Activated naive CD4-positive, alpha-beta T cell treated with anti-CD3 and anti-CD28 coated beads, Interleukin-2, amount 50 U/mL, for 72 hours (primary cell): ENCODE measurements at regions not wholly inside any gene's neighbourhood (a gene's known extent, or its start where the extent isn't known, plus 50 kb on each side); places are given as distances from the start of the nearest gene placed in this dataset.

Experiments used
- ATAC-seq, 2 donors: fragments of 150-1000 bp; cut with Tn5 transposase; 2 replicates each; pipeline ENCODE4 v1.10.0; 2021; ENCODE audit warnings: mild to moderate bottlenecking in 2 of 2, moderate library complexity in 2 of 2
- DNase-seq, 2 donors: peaks; one replicate each; pipeline ENCODE4 v3.0.0; 2021 to 2022; ENCODE audit warnings: low spot score in 2 of 2
- H3K27ac Mint-ChIP-seq, 2 donors: one replicate each; pipeline ENCODE4 v1.8.0; 2022; ENCODE audit warnings: mild to moderate bottlenecking in 2 of 2, mixed read lengths in 2 of 2
- H3K36me3 Mint-ChIP-seq, 2 donors: one replicate each; pipeline ENCODE4 v1.8.0; 2022; ENCODE audit warnings: mixed read lengths in 2 of 2
- H3K9me3 Mint-ChIP-seq, 2 donors: one replicate each; pipeline ENCODE4 v1.8.0; 2022; ENCODE audit warnings: mixed read lengths in 2 of 2

DNA sequence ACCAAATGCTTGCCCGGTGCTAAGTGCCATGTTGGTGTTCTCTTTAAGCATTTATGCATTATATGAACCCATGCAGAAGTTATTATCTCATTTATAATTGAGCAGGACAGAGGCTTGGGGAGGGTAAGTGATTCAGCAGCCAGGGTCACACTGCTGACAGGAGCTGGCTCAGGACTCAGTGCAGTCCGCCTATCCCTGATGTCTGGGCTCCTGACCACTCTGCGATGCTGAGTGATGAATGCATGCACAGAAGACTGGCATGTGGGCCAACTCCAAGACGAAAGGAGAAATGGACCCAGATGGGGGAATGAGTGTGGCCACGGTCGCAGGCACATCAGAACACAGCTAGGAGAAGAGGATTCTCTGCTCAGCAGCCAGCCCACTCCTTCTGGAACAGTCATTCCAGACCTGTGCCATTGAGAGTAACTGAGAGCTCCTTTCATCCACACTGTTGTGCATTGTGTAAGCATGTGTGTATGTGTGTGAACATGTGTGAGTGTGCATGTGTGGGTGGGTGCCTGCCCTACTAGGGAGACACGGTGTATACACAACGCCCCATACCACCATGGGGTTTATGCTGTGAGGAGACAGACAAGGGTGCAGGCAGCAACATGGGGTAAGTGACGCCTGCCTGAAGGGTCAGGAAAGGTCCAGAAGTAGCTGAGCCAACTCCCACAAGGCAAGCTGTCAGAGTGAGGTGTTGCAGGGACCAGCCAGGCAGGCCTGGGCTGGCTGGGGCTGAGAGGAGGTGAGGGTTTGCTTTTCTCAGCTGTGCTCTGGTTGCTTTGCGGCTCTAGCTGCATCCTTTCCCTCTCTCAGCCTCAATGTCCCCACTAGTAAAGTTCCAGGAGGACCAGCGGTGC is 97.8 kb upstream of the PMEPA1 start:
- Mint-ChIP-seq H3K36me3 (no peaks in the 10 kb centered on the region), H3K9me3 (no peaks in the 10 kb centered on the region), H3K27ac (no peak overlapping the region)
- DNase-seq (no peak), ATAC-seq (no peak)

DNA sequence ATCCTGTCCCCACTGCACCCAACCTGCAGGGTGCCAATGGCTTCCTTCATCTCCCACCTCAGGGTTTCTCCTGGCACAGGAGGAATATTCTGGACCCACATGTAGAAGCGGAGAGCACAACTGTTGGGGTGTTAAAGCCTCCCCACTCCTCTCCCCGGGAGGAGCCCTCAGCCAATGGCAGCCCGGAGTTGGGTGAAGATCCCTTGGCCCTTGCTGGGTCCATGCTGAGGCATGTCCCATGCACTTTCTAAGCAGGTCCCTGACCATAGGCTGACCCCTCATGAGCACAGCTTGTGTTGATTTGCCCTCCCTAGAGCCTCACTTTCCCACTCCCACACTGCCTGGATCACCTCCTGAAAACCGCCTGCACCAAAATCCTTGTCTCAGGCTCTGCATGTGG is 97.2 kb upstream of the PMEPA1 start:
- Mint-ChIP-seq H3K9me3 (no peaks in the 10 kb centered on the region), H3K36me3 (no peaks in the 10 kb centered on the region), H3K27ac (no peak overlapping the region)
- DNase-seq: no peak
- no peak for ATAC-seq

DNA sequence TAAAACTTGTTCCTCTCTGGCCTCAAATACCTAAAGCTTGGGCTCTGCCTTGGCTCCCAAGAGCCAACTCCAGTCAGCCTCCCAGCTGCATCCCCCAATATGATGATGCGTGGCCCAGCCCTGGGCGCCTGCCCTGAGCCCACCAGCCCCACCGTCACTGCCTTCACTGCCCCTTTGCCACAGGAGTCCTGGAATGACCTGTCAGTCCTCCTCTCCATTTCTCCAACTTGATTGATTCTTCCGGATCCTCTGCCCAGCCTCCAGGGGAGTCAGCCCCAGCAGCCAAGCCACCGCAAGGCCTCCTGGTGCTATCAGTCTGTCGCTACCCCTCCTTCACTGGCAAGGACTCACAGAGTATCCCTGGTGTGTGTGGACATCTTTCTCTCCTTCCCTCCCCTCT is 96.7 kb upstream of the PMEPA1 start:
- ATAC-seq (no peak), DNase-seq (no peak)
- peak overlapping the region in 1 of 2 donors; percentile 12 for H3K27ac Mint-ChIP-seq
- no peaks in the 10 kb centered on the region for H3K9me3 Mint-ChIP-seq
- no peaks in the 10 kb centered on the region for H3K36me3 Mint-ChIP-seq

DNA sequence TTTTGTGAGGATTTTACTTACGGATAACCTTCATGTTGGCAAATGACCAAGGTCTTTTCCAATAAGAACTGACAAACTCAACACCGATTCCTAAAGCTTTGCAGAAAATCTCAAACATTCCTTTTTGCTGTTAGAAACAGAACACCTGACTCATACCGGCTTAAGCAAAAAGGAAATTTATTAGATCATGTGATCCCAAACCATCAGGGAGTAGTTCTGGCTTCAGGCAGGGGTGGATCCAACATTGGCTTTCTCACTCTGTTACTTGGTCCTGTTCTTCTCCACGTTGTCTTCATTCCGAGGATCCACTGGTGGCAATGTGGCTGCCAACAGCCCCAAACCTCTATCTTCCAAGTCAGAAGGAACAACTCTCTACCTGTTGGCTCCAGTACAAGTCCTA is 95.9 kb upstream of the PMEPA1 start:
- no peak overlapping the region for H3K27ac Mint-ChIP-seq
- H3K36me3 Mint-ChIP-seq: no peaks in the 10 kb centered on the region
- DNase-seq: no peak
- H3K9me3 Mint-ChIP-seq: no peaks in the 10 kb centered on the region
- ATAC-seq: no peak

- no peak overlapping the region for H3K27ac Mint-ChIP-seq
- no peaks in the 10 kb centered on the region for H3K9me3 Mint-ChIP-seq
- ATAC-seq: no peak
- no peaks in the 10 kb centered on the region for H3K36me3 Mint-ChIP-seq
- no peak for DNase-seq
These were observed 94.8 kb upstream of the PMEPA1 start for GRCh38 chr20:57804470-57805250.

GRCh38 chr20:57803508-57804005 is 93.7 kb upstream of the PMEPA1 start:
- DNase-seq (no peak), ATAC-seq (no peak)
- Mint-ChIP-seq H3K36me3 (no peaks in the 10 kb centered on the region), H3K9me3 (no peaks in the 10 kb centered on the region), H3K27ac (no peak overlapping the region)

- DNase-seq: no peak
These were observed 93.1 kb upstream of the PMEPA1 start for GRCh38 chr20:57802765-57803507.

GRCh38 chr20:57801581-57801980 is 91.8 kb upstream of the PMEPA1 start:
- ATAC-seq (no peak), DNase-seq (no peak)
- no peaks in the 10 kb centered on the region for H3K9me3 Mint-ChIP-seq
- H3K36me3 Mint-ChIP-seq: no peaks in the 10 kb centered on the region
- H3K27ac Mint-ChIP-seq: no peak overlapping the region

More at GRCh38 chr20:57802765-57803507, 93.1 kb upstream of the PMEPA1 start:
- no peak for ATAC-seq
- no peak overlapping the region for H3K27ac Mint-ChIP-seq
- no peaks in the 10 kb centered on the region for H3K9me3 Mint-ChIP-seq
- no peaks in the 10 kb centered on the region for H3K36me3 Mint-ChIP-seq

- H3K9me3 Mint-ChIP-seq: no peaks in the 10 kb centered on the region
- no peak for DNase-seq
- H3K27ac Mint-ChIP-seq: no peak overlapping the region
- no peak for ATAC-seq
- H3K36me3 Mint-ChIP-seq: no peaks in the 10 kb centered on the region
These were observed 91.1 kb upstream of the PMEPA1 start for GRCh38 chr20:57800791-57801430.

DNA sequence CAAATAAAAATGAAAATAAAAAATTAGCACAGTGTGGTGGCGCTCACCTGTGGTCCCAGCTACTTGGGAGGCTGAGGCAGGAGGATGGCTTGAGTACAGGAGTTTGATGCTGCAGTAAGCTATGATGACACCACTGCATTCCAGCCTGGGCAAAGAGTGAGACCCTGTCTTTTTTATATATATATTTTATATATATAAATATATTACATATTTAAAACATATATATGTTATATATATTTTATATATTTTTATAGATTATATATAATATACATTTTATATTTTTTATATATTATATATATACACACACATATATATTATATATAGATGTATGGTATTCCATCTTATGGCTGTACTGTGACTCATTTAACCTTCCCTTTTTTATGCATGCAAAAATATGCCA is 87.6 kb upstream of the PMEPA1 start:
- H3K36me3 Mint-ChIP-seq: no peaks in the 10 kb centered on the region

GRCh38 chr20:57795977-57796560 is 86.3 kb upstream of the PMEPA1 start:
- H3K27ac Mint-ChIP-seq: no peak overlapping the region
- no peak for DNase-seq
- H3K36me3 Mint-ChIP-seq: no peaks in the 10 kb centered on the region
- ATAC-seq: no peak
- no peaks in the 10 kb centered on the region for H3K9me3 Mint-ChIP-seq

More for the DNA sequence above, 87.6 kb upstream of the PMEPA1 start:
- H3K27ac Mint-ChIP-seq: no peak overlapping the region
- DNase-seq (no peak), ATAC-seq (no peak)
- no peaks in the 10 kb centered on the region for H3K9me3 Mint-ChIP-seq

DNA sequence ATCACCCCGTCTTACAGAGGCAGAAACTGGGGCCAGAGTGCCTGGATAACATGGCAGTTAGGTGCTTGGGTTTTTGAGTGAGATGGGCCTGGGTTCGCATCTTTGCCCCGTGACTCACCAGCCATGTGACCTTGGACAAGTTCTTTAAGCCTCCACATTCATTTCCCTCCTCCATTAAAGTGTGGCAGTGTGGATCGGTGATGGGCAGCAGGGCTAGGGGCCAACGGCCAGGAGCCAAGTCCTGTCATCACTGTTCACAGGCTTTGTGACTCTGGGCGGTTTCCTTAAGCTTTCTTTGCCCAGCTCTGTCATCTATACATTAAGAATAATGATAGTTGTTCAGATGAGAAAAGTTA is 85.5 kb upstream of the PMEPA1 start:
- ATAC-seq (no peak), DNase-seq (no peak)
- peak overlapping the region in 1 of 2 donors; percentile 12 for H3K27ac Mint-ChIP-seq
- no peaks in the 10 kb centered on the region for H3K36me3 Mint-ChIP-seq
- no peaks in the 10 kb centered on the region for H3K9me3 Mint-ChIP-seq

- no peak for DNase-seq
- ATAC-seq: no peak
- Mint-ChIP-seq H3K27ac (no peak overlapping the region), H3K9me3 (no peaks in the 10 kb centered on the region), H3K36me3 (no peaks in the 10 kb centered on the region)
These were observed 85.0 kb upstream of the PMEPA1 start for GRCh38 chr20:57794600-57795341.

- H3K27ac Mint-ChIP-seq: no peak overlapping the region
- H3K36me3 Mint-ChIP-seq: no peaks in the 10 kb centered on the region
- no peaks in the 10 kb centered on the region for H3K9me3 Mint-ChIP-seq
- no peak for ATAC-seq
- DNase-seq: no peak
These were observed 84.2 kb upstream of the PMEPA1 start for GRCh38 chr20:57794036-57794435.

DNA sequence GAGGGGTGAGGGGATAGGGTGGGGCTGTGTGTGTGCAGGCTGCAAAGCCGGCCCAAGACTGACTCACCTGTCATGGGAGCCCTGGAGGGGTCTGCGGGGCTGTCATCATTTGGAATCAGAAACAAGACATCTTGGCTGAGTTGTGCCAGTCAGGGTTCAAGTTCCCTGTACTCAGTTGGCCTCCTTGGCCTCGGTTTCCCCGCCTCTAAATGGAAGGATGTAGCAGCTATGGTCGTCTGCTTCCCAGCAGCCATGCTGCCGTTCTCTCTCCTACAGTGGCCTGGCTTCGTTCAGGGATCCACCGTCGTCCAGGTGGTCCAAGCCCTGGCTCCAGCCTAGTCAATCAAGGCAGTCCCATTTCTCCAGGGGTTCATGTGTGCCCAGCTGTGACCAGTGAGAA is 83.6 kb upstream of the PMEPA1 start:
- no peak for DNase-seq
- Mint-ChIP-seq H3K27ac (no peak overlapping the region), H3K9me3 (no peaks in the 10 kb centered on the region), H3K36me3 (no peaks in the 10 kb centered on the region)
- ATAC-seq: no peak
